SK-N-SH (cell line): ENCODE measurements at regions not wholly inside any gene's neighbourhood (a gene's known extent, or its start where the extent isn't known, plus 50 kb on each side); places are given as distances from the start of the nearest gene placed in this dataset.

Source experiments
- CTCF ChIA-PET: fragments of 300-600, 350-600 bp; formaldehyde crosslinking; extraction: SDS; loops from one replicate; lab custom pipeline; 2021; lab: Yijun Ruan, JAX
- POLR2A ChIA-PET: fragments of 350-600 bp; sonication (Branson Sonifier 250); formaldehyde crosslinking; extraction: SDS; loops from one replicate; lab custom pipeline; 2020; ENCODE audit warnings: antibody characterized with exemption, inconsistent platforms; lab: Yijun Ruan, JAX
- DNase-seq: peaks from one replicate; pipeline ENCODE4 v3.0.0; 2012
- H2AFZ ChIP-seq: fragments of 200-600 bp; sonication (generic); 2 replicates; pipeline ENCODE4 v1.8.1; 2016; ENCODE audit warnings: antibody characterized with exemption, mild to moderate bottlenecking, low read depth
- H3F3A ChIP-seq: fragments of 200-600 bp; sonication (generic); replicated peaks from 2 replicates; pipeline ENCODE3; 2016; ENCODE audit warnings: antibody characterized with exemption, mild to moderate bottlenecking; ENCODE audit not compliant: insufficient read depth
- H3K27ac ChIP-seq, 2 experiments: fragments of 200-500 bp in 1 of 2; fragments of 200-600 bp in 1 of 2; sonication (Bioruptor generic) in 1 of 2; sonication (generic), shearing (Covaris generic) in 1 of 2; 2 replicates each; pipeline versions ENCODE4 v1.5.1 to v1.6.1; 2014 to 2016; ENCODE audit warnings: low read depth in 2 of 2, inconsistent platforms in 1 of 2, low read length in 1 of 2, mild to moderate bottlenecking in 1 of 2, mixed read lengths in 1 of 2
- H3K27me3 ChIP-seq: fragments of 200-600 bp; sonication (generic), shearing (Covaris generic); 2 replicates; pipeline ENCODE4 v1.6.1; 2016; ENCODE audit warnings: mixed run types; ENCODE audit not compliant: insufficient read depth
- H3K36me3 ChIP-seq, 2 experiments: fragments of 200-500 bp in 1 of 2; fragments of 200-600 bp in 1 of 2; sonication (Bioruptor generic) in 1 of 2; sonication (generic) in 1 of 2; replicated peaks in 1 of 2; 2 replicates each; pipeline versions ENCODE3 to v1.5.1; 2014 to 2016; ENCODE audit warnings: low read length in 1 of 2, mild to moderate bottlenecking in 1 of 2; ENCODE audit not compliant: insufficient read depth in 2 of 2, control insufficient read depth in 1 of 2
- H3K4me1 ChIP-seq, 2 experiments: fragments of 200-500 bp in 1 of 2; fragments of 200-600 bp in 1 of 2; sonication (Bioruptor generic) in 1 of 2; sonication (generic), shearing (Covaris generic) in 1 of 2; 2 replicates each; pipeline versions ENCODE4 v1.5.1 to v1.6.1; 2014 to 2016; ENCODE audit warnings: low read depth in 1 of 2, low read length in 1 of 2, mixed run types in 1 of 2; ENCODE audit not compliant: insufficient read depth in 2 of 2, control insufficient read depth in 1 of 2
- H3K4me2 ChIP-seq: fragments of 200-600 bp; sonication (generic), shearing (Covaris generic); 2 replicates; pipeline ENCODE4 v1.6.1; 2017; ENCODE audit warnings: mixed run types
- H3K4me3 ChIP-seq, 2 experiments: fragments of 200-500 bp in 1 of 2; fragments of 200-600 bp in 1 of 2; sonication (Bioruptor generic) in 1 of 2; sonication (generic), shearing (Covaris generic) in 1 of 2; 2 replicates each; pipeline versions ENCODE4 v1.5.1 to v1.8.1; 2014 to 2016; ENCODE audit warnings: low read depth in 2 of 2, inconsistent platforms in 1 of 2, low read length in 1 of 2, mild to moderate bottlenecking in 1 of 2, mixed read lengths in 1 of 2, moderate library complexity in 1 of 2
- H3K79me2 ChIP-seq: fragments of 200-600 bp; sonication (generic); 2 replicates; pipeline ENCODE4 v1.8.1; 2017; ENCODE audit warnings: mild to moderate bottlenecking; ENCODE audit not compliant: insufficient read depth
- H3K9ac ChIP-seq: fragments of 200-600 bp; sonication (generic); 2 replicates; pipeline ENCODE4 v1.6.1; 2017; ENCODE audit warnings: mixed run types
- H3K9me2 ChIP-seq: fragments of 200-600 bp; sonication (generic); 2 replicates; pipeline ENCODE4 v1.6.1; 2017; ENCODE audit warnings: mixed run types
- H3K9me3 ChIP-seq: fragments of 200-600 bp; sonication (generic); 2 replicates; pipeline ENCODE4 v1.6.1; 2017; ENCODE audit warnings: mixed run types, mild to moderate bottlenecking, moderate library complexity
- H4K20me1 ChIP-seq: fragments of 200-600 bp; sonication (generic); 2 replicates; pipeline ENCODE4 v1.6.1; 2017; ENCODE audit warnings: mild to moderate bottlenecking, mixed run types; ENCODE audit not compliant: insufficient read depth
- EP300 ChIP-seq, 2 experiments: IDR thresholded peaks; 2 replicates each; pipeline versions ENCODE4 v1.4.0 to v1.6.1; 2012; ENCODE audit warnings: borderline replicate concordance in 1 of 2, low read depth in 1 of 2, low read length in 1 of 2
- EZH2phosphoT487 ChIP-seq: fragments of 200-600 bp; sonication (generic); IDR thresholded peaks from 2 replicates; pipeline ENCODE4 v1.6.1; 2017; ENCODE audit warnings: low read depth, mixed run types, mild to moderate bottlenecking, antibody characterized with exemption, moderate library complexity, borderline replicate concordance
- JUND ChIP-seq: IDR thresholded peaks from 2 replicates; pipeline ENCODE4 v1.4.0; 2012
- NFIC ChIP-seq: IDR thresholded peaks from 2 replicates; pipeline ENCODE4 v1.4.0; 2012; ENCODE audit warnings: borderline replicate concordance
- NRF1 ChIP-seq: IDR thresholded peaks from 2 replicates; pipeline ENCODE4 v1.6.1; 2012; ENCODE audit warnings: low read depth, mild to moderate bottlenecking, low read length
- POLR2AphosphoS5 ChIP-seq: IDR thresholded peaks from 2 replicates; pipeline ENCODE4 v1.6.1; 2012; ENCODE audit warnings: low read depth, low read length
- RAD21 ChIP-seq: IDR thresholded peaks from 2 replicates; pipeline ENCODE4 v1.6.1; 2012; ENCODE audit warnings: mild to moderate bottlenecking, low read length
- RCOR1 ChIP-seq: fragments of 150-350 bp; IDR thresholded peaks from 2 replicates; pipeline ENCODE4 v1.6.1; 2017; ENCODE audit warnings: antibody characterized with exemption, low read length
- RFX5 ChIP-seq: IDR thresholded peaks from 2 replicates; pipeline ENCODE4 v1.6.1; 2012; ENCODE audit warnings: mild to moderate bottlenecking, improper control_type of control experiment, low read length
- RXRA ChIP-seq: IDR thresholded peaks from 2 replicates; pipeline ENCODE4 v1.4.0; 2012; ENCODE audit warnings: low read depth, mild to moderate bottlenecking, borderline replicate concordance
- SIN3A ChIP-seq: IDR thresholded peaks from 2 replicates; pipeline ENCODE4 v1.6.1; 2012; ENCODE audit warnings: low read depth, mild to moderate bottlenecking, low read length, moderate library complexity, borderline replicate concordance
- TCF12 ChIP-seq: IDR thresholded peaks from 2 replicates; pipeline ENCODE4 v1.4.0; 2012
- TEAD4 ChIP-seq: IDR thresholded peaks from 2 replicates; pipeline ENCODE4 v1.4.0; 2012; ENCODE audit warnings: mild to moderate bottlenecking, borderline replicate concordance; ENCODE audit not compliant: insufficient read depth
- USF1 ChIP-seq: IDR thresholded peaks from 2 replicates; pipeline ENCODE4 v1.4.0; 2012; ENCODE audit warnings: low read depth, borderline replicate concordance
- YY1 ChIP-seq: IDR thresholded peaks from 2 replicates; pipeline ENCODE4 v1.4.0; 2012; ENCODE audit warnings: low read depth, mild to moderate bottlenecking
- WGBS: methylation state at CpG from one replicate; pipeline ENCODE4 v1.1.6; 2017; ENCODE audit warnings: low lambda C conversion rate; 5-methylcytosine and 5-hydroxymethylcytosine counted together
- TF ChIP-seq, protein P1 (sequence below): fragments of 150-350 bp; IDR thresholded peaks from 2 replicates; pipeline ENCODE4 v1.6.1; 2017; ENCODE audit warnings: antibody characterized with exemption, low read length, low read depth, borderline replicate concordance
- TF ChIP-seq, protein P2 (sequence below): IDR thresholded peaks from 2 replicates; pipeline ENCODE4 v1.6.1; 2012; ENCODE audit warnings: mild to moderate bottlenecking, low read depth, low read length, moderate library complexity
- TF ChIP-seq, protein P3 (sequence below): IDR thresholded peaks from 2 replicates; pipeline ENCODE4 v1.4.0; 2012; ENCODE audit warnings: low read depth

DNA sequence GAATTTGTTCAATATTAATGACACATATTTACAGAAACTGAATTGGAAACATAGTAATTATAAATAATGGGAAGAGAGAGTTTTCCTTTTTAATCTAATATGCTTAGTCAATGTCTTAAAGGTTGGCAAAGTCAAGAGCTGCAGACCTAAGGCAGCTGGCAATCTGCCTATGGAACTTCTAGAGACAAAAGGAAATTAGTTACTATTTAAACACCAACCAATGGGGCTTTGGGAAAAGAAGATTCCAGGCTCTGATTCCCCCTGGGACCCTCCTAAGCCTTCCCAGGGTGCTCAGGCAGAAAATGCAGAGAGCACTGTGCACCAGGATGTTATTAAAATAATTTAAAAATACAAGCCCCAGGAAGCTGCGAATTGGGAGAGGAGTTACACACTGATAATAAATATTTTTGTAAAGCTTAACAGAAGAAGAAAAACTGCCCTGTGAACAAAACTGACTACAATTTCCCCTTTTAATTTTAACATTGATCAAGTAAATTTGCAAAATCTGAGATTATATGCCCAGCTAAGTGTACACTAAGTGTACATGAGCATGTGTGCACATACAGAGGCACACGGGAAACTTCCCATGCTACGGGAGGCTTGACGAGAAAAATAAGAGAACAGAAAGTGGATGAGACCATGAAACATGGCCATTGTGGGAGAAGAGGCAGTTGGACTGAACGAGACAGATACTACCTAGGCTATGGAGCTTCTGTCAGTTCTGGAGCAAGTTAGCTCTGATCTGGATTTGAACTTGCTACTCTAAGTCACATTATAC lies 77.4 kb upstream of the ADAMTS16 start:
- Histone ChIP-seq H4K20me1 (no peaks in the 10 kb centered on the region), H3K9ac (no peak overlapping the region), H3K27ac (no peak overlapping the region), H3K27me3 (peaks cover 6% of the 10 kb centered on the region; the same call in 1 of the 2 replicates), H3K36me3 (no peaks in the 10 kb centered on the region), H3F3A (no peaks in the 10 kb centered on the region), H2AFZ (no peak overlapping the region), H3K9me2 (no peaks in the 10 kb centered on the region), H3K4me3 (no peak overlapping the region), H3K4me1 (no peaks in the 10 kb centered on the region), H3K79me2 (no peaks in the 10 kb centered on the region), H3K9me3 (no peaks in the 10 kb centered on the region), H3K4me2 (no peak overlapping the region)
- 11% methylated on average over 5 of the region's 5 CpGs for WGBS
- no peak for DNase-seq
- CTCF ChIA-PET: interaction anchor here (0.5 to 2.9 kb wide), 4 partner anchors 183 to 195 kb away, joined by 3 to 13 read pairs (median 4); no protein-coding TSS in a partner anchor
- POLR2A ChIA-PET: no interaction called here
- TF ChIP-seq TEAD4: no peak
- no peak for TF ChIP-seq NFIC
- TF ChIP-seq EZH2phosphoT487: no peak
- no peak for TF ChIP-seq RFX5
- no peak for TF ChIP-seq NRF1
- no peak for TF ChIP-seq JUND
- TF ChIP-seq, protein P1, sequence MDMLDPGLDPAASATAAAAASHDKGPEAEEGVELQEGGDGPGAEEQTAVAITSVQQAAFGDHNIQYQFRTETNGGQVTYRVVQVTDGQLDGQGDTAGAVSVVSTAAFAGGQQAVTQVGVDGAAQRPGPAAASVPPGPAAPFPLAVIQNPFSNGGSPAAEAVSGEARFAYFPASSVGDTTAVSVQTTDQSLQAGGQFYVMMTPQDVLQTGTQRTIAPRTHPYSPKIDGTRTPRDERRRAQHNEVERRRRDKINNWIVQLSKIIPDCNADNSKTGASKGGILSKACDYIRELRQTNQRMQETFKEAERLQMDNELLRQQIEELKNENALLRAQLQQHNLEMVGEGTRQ: no peak
- TF ChIP-seq RXRA: no peak
- no peak for TF ChIP-seq RCOR1
- TF ChIP-seq USF1: no peak
- no peak for TF ChIP-seq POLR2AphosphoS5
- no peak for TF ChIP-seq EP300 (IDR thresholded peaks at IDR 0.05; ENCODE audit: borderline replicate concordance in 1 of 2, low read depth in 1 of 2, low read length in 1 of 2)
- TF ChIP-seq, protein P2, sequence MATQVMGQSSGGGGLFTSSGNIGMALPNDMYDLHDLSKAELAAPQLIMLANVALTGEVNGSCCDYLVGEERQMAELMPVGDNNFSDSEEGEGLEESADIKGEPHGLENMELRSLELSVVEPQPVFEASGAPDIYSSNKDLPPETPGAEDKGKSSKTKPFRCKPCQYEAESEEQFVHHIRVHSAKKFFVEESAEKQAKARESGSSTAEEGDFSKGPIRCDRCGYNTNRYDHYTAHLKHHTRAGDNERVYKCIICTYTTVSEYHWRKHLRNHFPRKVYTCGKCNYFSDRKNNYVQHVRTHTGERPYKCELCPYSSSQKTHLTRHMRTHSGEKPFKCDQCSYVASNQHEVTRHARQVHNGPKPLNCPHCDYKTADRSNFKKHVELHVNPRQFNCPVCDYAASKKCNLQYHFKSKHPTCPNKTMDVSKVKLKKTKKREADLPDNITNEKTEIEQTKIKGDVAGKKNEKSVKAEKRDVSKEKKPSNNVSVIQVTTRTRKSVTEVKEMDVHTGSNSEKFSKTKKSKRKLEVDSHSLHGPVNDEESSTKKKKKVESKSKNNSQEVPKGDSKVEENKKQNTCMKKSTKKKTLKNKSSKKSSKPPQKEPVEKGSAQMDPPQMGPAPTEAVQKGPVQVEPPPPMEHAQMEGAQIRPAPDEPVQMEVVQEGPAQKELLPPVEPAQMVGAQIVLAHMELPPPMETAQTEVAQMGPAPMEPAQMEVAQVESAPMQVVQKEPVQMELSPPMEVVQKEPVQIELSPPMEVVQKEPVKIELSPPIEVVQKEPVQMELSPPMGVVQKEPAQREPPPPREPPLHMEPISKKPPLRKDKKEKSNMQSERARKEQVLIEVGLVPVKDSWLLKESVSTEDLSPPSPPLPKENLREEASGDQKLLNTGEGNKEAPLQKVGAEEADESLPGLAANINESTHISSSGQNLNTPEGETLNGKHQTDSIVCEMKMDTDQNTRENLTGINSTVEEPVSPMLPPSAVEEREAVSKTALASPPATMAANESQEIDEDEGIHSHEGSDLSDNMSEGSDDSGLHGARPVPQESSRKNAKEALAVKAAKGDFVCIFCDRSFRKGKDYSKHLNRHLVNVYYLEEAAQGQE: no peak
- TF ChIP-seq, protein P3, sequence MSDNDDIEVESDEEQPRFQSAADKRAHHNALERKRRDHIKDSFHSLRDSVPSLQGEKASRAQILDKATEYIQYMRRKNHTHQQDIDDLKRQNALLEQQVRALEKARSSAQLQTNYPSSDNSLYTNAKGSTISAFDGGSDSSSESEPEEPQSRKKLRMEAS: no peak
- TF ChIP-seq SIN3A: no peak
- TF ChIP-seq YY1: no peak
- TF ChIP-seq RAD21: no peak
- no peak for TF ChIP-seq TCF12
